Ectodermal cell (in vitro differentiated cells): ENCODE measurements at regions not wholly inside any gene's neighbourhood (a gene's known extent, or its start where the extent isn't known, plus 50 kb on each side); places are given as distances from the start of the nearest gene placed in this dataset.

Source experiments
- H3K27ac ChIP-seq: 2 replicates; pipeline ENCODE4 v1.7.0; 2013; ENCODE audit warnings: mild to moderate bottlenecking, low read depth, low read length; ENCODE audit not compliant: insufficient read depth, poor library complexity, severe bottlenecking
- H3K27me3 ChIP-seq: 2 replicates; pipeline ENCODE4 v1.7.0; 2013; ENCODE audit warnings: mild to moderate bottlenecking, low read length; ENCODE audit not compliant: insufficient read depth, control insufficient read depth, poor library complexity, severe bottlenecking
- H3K36me3 ChIP-seq: one replicate; pipeline ENCODE4 v1.7.0; 2013; ENCODE audit warnings: low read length; ENCODE audit not compliant: control insufficient read depth, insufficient read depth
- H3K4me1 ChIP-seq: one replicate; pipeline ENCODE4 v1.7.0; 2013; ENCODE audit warnings: low read length; ENCODE audit not compliant: control insufficient read depth, insufficient read depth
- H3K4me3 ChIP-seq: 2 replicates; pipeline ENCODE4 v1.7.0; 2013; ENCODE audit warnings: low read depth, low read length, control low read depth; ENCODE audit not compliant: insufficient read depth
- H3K9me3 ChIP-seq: 2 replicates; pipeline ENCODE4 v1.7.0; 2013; ENCODE audit warnings: mild to moderate bottlenecking, low read length, moderate library complexity; ENCODE audit not compliant: control insufficient read depth
- WGBS, 2 experiments: methylation state at CpG; one replicate each; pipeline ENCODE4 v1.1.7; 2013; ENCODE audit warnings: missing lambda C conversion rate in 2 of 2; 5-methylcytosine and 5-hydroxymethylcytosine counted together

- Histone ChIP-seq H3K4me3 (no peak overlapping the region), H3K27me3 (no peaks in the 10 kb centered on the region), H3K9me3 (no peaks in the 10 kb centered on the region), H3K4me1 (no peaks in the 10 kb centered on the region), H3K27ac (no peak overlapping the region), H3K36me3 (no peaks in the 10 kb centered on the region)
- 87 to 93% methylated on average over 1 of the region's 1 CpG for WGBS, 2 experiments
Measured at GRCh38 chr15:35145336-35145735, 60.2 kb upstream of the NANOGP8 start.

- Histone ChIP-seq H3K4me3 (no peak overlapping the region), H3K27me3 (no peaks in the 10 kb centered on the region), H3K9me3 (no peaks in the 10 kb centered on the region), H3K27ac (no peak overlapping the region), H3K36me3 (no peaks in the 10 kb centered on the region), H3K4me1 (no peaks in the 10 kb centered on the region)
- 74 to 80% methylated on average over 3 of the region's 3 CpGs for WGBS, 2 experiments
Measured at GRCh38 chr15:35142578-35142977, 57.5 kb upstream of the NANOGP8 start.

GRCh38 chr15:35141743-35142471, 56.8 kb upstream of the NANOGP8 start:
- H3K4me3 ChIP-seq: no peak overlapping the region
- no peaks in the 10 kb centered on the region for H3K27me3 ChIP-seq
- no peak overlapping the region for H3K27ac ChIP-seq
- H3K4me1 ChIP-seq: no peaks in the 10 kb centered on the region
- H3K36me3 ChIP-seq: no peaks in the 10 kb centered on the region
- no peaks in the 10 kb centered on the region for H3K9me3 ChIP-seq

GRCh38 chr15:35139822-35140221, 54.7 kb upstream of the NANOGP8 start:
- H3K36me3 ChIP-seq: no peaks in the 10 kb centered on the region
- no peaks in the 10 kb centered on the region for H3K27me3 ChIP-seq
- H3K4me1 ChIP-seq: no peaks in the 10 kb centered on the region
- no peak overlapping the region for H3K27ac ChIP-seq
- no peaks in the 10 kb centered on the region for H3K9me3 ChIP-seq
- WGBS, 2 experiments: 83 to 87% methylated on average over 6 of the region's 6 CpGs
- no peak overlapping the region for H3K4me3 ChIP-seq

- Histone ChIP-seq H3K27ac (no peak overlapping the region), H3K27me3 (no peaks in the 10 kb centered on the region), H3K4me3 (no peak overlapping the region), H3K4me1 (no peaks in the 10 kb centered on the region), H3K9me3 (no peaks in the 10 kb centered on the region), H3K36me3 (no peaks in the 10 kb centered on the region)
Measured at GRCh38 chr15:35137190-35137574, 52.1 kb upstream of the NANOGP8 start.

- Histone ChIP-seq H3K9me3 (no peaks in the 10 kb centered on the region), H3K27ac (no peak overlapping the region), H3K4me1 (no peaks in the 10 kb centered on the region), H3K36me3 (no peaks in the 10 kb centered on the region), H3K27me3 (no peaks in the 10 kb centered on the region), H3K4me3 (no peak overlapping the region)
- WGBS, 2 experiments: 91 to 95% methylated on average over 6 of the region's 6 CpGs
Measured at GRCh38 chr15:35136321-35137189, 51.5 kb upstream of the NANOGP8 start.
